HG03460 (cell line): ENCODE measurements at regions not wholly inside any gene's neighbourhood (a gene's known extent, or its start where the extent isn't known, plus 50 kb on each side); places are given as distances from the start of the nearest gene placed in this dataset.

Experiments
- ATAC-seq: cut with Tn5 transposase; IDR thresholded peaks from one replicate; pipeline ENCODE4 v1.9.1; 2021; ENCODE audit not compliant: unreplicated experiment

- ATAC-seq = no peak
Measured at GRCh38 chr4:35124106-35124505, 1120.2 kb downstream of the ARAP2 start.

GRCh38 chr4:35125995-35126712 is 1118.2 kb downstream of the ARAP2 start:
- no peak for ATAC-seq

GRCh38 chr4:35138449-35138848 is 1105.9 kb downstream of the ARAP2 start:
- no peak for ATAC-seq

- no peak for ATAC-seq
Measured at GRCh38 chr4:35147761-35148160, 1096.6 kb downstream of the ARAP2 start.

GRCh38 chr4:35151816-35152572 is 1092.3 kb downstream of the ARAP2 start:
- ATAC-seq = no peak

GRCh38 chr4:35163168-35163567 is 1081.1 kb downstream of the ARAP2 start:
- ATAC-seq = no peak

GRCh38 chr4:35164063-35164462 is 1080.3 kb downstream of the ARAP2 start:
- no peak for ATAC-seq

GRCh38 chr4:35166466-35166865 is 1077.8 kb downstream of the ARAP2 start:
- no peak for ATAC-seq

- no peak for ATAC-seq
Measured at GRCh38 chr4:35167385-35167784, 1076.9 kb downstream of the ARAP2 start.

- no peak for ATAC-seq
Measured at GRCh38 chr4:35175487-35175886, 1068.8 kb downstream of the ARAP2 start.

GRCh38 chr4:35175894-35176293 is 1068.4 kb downstream of the ARAP2 start:
- ATAC-seq = no peak

- no peak for ATAC-seq
Measured at GRCh38 chr4:35182451-35182850, 1061.9 kb downstream of the ARAP2 start.

- ATAC-seq = no peak
Measured at GRCh38 chr4:35189988-35190613, 1054.2 kb downstream of the ARAP2 start.

GRCh38 chr4:35201403-35201802 is 1042.9 kb downstream of the ARAP2 start:
- no peak for ATAC-seq

GRCh38 chr4:35216636-35217035 is 1027.7 kb downstream of the ARAP2 start:
- ATAC-seq = no peak

GRCh38 chr4:35217331-35217730 is 1027.0 kb downstream of the ARAP2 start:
- no peak for ATAC-seq

- ATAC-seq = no peak
Measured at GRCh38 chr4:35228313-35228712, 1016.0 kb downstream of the ARAP2 start.

- no peak for ATAC-seq
Measured at GRCh38 chr4:35229021-35229420, 1015.3 kb downstream of the ARAP2 start.

- no peak for ATAC-seq
Measured at GRCh38 chr4:35237924-35238323, 1006.4 kb downstream of the ARAP2 start.

GRCh38 chr4:35238793-35239192 is 1005.5 kb downstream of the ARAP2 start:
- no peak for ATAC-seq

- no peak for ATAC-seq
Measured at GRCh38 chr4:35246493-35246892, 997.8 kb downstream of the ARAP2 start.

GRCh38 chr4:35247047-35247446 is 997.3 kb downstream of the ARAP2 start:
- ATAC-seq = no peak
